Spleen (tissue), 7 donors: ENCODE measurements at regions not wholly inside any gene's neighbourhood (a gene's known extent, or its start where the extent isn't known, plus 50 kb on each side); places are given as distances from the start of the nearest gene placed in this dataset.

Experiments used
- POLR2A ChIP-seq, 3 donors: fragments of 450-650 bp; IDR thresholded peaks; one replicate each; pipeline ENCODE4 v1.5.1; 2017; ENCODE audit warnings: antibody characterized with exemption in 3 of 3, mild to moderate bottlenecking in 1 of 3
- TF ChIP-seq, protein P1 (sequence below), 11 experiments: fragments of 200-600 bp in 7 of 11; fragments of 450-650 bp in 4 of 11; sonication (generic) in 4 of 11; IDR thresholded peaks in 8 of 11; conservative IDR thresholded peaks in 3 of 11; 1 replicate in 7 of 11; 2 replicates in 4 of 11; pipeline versions ENCODE4 v1.4.0 to v1.8.0; 2016 to 2021; ENCODE audit warnings: antibody characterized with exemption in 11 of 11, inconsistent platforms in 4 of 11, mild to moderate bottlenecking in 1 of 11
- donor health status: DM: no; HTN: no; CAD: no; lungs with moderate emphysema.
- donor health status: DM: no; HTN: no; CAD: no.
- donor health status: DM: no; HTN: no; CAD: no.

DNA sequence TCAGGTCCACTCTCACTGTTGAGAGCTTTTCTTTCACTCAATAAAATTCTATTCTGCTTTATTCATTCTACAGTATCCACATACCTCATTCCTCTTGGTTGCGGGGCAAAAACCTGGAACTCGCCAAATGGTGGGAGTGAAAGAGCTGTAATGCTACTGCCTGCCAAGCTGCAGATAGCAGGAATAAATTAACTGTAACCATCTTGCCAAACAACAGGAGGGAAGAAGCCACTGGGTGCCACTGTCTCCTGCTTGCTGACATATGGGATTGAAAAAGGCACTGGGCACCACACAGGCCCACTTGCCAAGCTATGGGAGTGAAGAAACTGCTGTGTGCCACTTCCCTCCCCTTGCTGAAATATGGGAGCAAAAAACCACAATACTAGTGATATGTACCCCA lies 111.9 kb upstream of the CNTN1 start:
- TF ChIP-seq, protein P1, sequence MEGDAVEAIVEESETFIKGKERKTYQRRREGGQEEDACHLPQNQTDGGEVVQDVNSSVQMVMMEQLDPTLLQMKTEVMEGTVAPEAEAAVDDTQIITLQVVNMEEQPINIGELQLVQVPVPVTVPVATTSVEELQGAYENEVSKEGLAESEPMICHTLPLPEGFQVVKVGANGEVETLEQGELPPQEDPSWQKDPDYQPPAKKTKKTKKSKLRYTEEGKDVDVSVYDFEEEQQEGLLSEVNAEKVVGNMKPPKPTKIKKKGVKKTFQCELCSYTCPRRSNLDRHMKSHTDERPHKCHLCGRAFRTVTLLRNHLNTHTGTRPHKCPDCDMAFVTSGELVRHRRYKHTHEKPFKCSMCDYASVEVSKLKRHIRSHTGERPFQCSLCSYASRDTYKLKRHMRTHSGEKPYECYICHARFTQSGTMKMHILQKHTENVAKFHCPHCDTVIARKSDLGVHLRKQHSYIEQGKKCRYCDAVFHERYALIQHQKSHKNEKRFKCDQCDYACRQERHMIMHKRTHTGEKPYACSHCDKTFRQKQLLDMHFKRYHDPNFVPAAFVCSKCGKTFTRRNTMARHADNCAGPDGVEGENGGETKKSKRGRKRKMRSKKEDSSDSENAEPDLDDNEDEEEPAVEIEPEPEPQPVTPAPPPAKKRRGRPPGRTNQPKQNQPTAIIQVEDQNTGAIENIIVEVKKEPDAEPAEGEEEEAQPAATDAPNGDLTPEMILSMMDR (IDR thresholded peaks at IDR 0.05 in 8 of 11, conservative IDR thresholded peaks at IDR 0.05 in 3 of 11) = no peak
- TF ChIP-seq POLR2A (IDR thresholded peaks at IDR 0.05) = no peak
